Endothelial cell of umbilical vein (primary cell): ENCODE measurements at regions not wholly inside any gene's neighbourhood (a gene's known extent, or its start where the extent isn't known, plus 50 kb on each side); places are given as distances from the start of the nearest gene placed in this dataset.
A peak's percentile ranks its signal among the peaks of the same experiment; 100 is the strongest.

Experiments used
- POLR2A ChIP-seq: IDR thresholded peaks from 2 replicates; pipeline ENCODE4 v1.6.1; 2012; ENCODE audit warnings: low read depth, mild to moderate bottlenecking, control low read depth, low read length
- POLR2AphosphoS5 ChIP-seq: IDR thresholded peaks from 2 replicates; pipeline ENCODE4 v1.6.1; 2012; ENCODE audit warnings: low read depth, mild to moderate bottlenecking, control low read depth, low read length, moderate library complexity; ENCODE audit not compliant: insufficient read depth
- TF ChIP-seq, protein P1 (sequence below), 2 donors: IDR thresholded peaks; 1 replicate in 1 of 2; 2 replicates in 1 of 2; pipeline ENCODE4 v1.5.1; 2011; ENCODE audit warnings: low read length in 2 of 2, mild to moderate bottlenecking in 2 of 2, moderate library complexity in 2 of 2, control low read depth in 1 of 2, inconsistent platforms in 1 of 2, low read depth in 1 of 2; ENCODE audit not compliant: insufficient read depth in 1 of 2; ENCODE audit errors: extremely low read depth in 1 of 2

DNA sequence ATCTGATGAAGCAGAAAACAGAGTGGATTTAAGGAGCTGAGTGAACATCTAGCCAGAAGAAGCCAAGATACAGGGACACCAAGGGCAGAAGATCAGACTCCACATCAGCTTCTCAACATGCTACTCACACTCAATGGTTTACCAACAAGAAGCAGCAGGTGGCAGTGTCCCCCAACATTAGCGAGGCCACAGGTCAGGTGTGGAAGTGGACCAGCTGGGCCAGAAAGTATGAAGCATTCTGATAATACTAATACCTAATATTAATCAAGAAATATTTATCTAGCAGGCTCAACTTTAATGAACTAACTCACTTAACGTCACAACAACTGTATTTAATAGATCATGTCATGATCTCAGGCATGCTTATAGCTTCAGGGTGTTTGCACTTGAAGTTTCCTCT is 73.4 kb upstream of the TTC29 start:
- TF ChIP-seq, protein P1, sequence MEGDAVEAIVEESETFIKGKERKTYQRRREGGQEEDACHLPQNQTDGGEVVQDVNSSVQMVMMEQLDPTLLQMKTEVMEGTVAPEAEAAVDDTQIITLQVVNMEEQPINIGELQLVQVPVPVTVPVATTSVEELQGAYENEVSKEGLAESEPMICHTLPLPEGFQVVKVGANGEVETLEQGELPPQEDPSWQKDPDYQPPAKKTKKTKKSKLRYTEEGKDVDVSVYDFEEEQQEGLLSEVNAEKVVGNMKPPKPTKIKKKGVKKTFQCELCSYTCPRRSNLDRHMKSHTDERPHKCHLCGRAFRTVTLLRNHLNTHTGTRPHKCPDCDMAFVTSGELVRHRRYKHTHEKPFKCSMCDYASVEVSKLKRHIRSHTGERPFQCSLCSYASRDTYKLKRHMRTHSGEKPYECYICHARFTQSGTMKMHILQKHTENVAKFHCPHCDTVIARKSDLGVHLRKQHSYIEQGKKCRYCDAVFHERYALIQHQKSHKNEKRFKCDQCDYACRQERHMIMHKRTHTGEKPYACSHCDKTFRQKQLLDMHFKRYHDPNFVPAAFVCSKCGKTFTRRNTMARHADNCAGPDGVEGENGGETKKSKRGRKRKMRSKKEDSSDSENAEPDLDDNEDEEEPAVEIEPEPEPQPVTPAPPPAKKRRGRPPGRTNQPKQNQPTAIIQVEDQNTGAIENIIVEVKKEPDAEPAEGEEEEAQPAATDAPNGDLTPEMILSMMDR (IDR thresholded peaks at IDR 0.05; ENCODE audit: extremely low read depth in 1 of 2, insufficient read depth in 1 of 2, low read depth in 1 of 2, low read length in 2 of 2), result peak; percentile 52 to 66
- no peak for TF ChIP-seq POLR2A
- no peak for TF ChIP-seq POLR2AphosphoS5
